ENCODE measurements at regions not wholly inside any gene's neighbourhood (a gene's known extent, or its start where the extent isn't known, plus 50 kb on each side); places are given as distances from the start of the nearest gene placed in this dataset.
"Not testable (repeated sequence)": the region's sequence is repeated elsewhere in the genome, so short reads cannot be mapped to it uniquely, and the experiment has no call there.

- DNase-seq (ENCODE audit: low read depth): no peak
Observed at GRCh38 chr5:2569774-2570542, 181.5 kb downstream of the IRX2 start.

GRCh38 chr5:2569176-2569575 is 182.3 kb downstream of the IRX2 start:
- DNase-seq (ENCODE audit: low read depth): no peak

DNA sequence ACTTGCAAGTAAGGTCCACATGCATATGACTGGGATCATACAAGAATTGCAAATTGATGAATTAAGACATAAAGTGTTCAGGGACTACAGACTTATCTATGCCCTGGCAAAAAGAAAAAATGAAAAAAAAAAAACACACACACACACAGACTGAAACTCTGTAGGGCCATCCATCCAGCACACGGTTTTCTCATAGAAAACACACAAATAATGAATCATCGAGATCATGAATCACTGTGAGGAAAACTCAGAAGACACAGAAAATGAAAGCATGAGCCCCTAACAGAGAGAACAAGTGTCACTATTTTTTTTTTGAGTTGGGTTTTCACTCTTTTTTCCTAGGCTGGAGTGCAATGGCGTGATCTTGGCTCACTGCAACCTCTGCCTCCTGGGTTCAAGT is 185.2 kb downstream of the IRX2 start:
- DNase-seq (ENCODE audit: low read depth): no peak

GRCh38 chr5:2565147-2565546 is 186.3 kb downstream of the IRX2 start:
- DNase-seq (ENCODE audit: low read depth): no peak

DNA sequence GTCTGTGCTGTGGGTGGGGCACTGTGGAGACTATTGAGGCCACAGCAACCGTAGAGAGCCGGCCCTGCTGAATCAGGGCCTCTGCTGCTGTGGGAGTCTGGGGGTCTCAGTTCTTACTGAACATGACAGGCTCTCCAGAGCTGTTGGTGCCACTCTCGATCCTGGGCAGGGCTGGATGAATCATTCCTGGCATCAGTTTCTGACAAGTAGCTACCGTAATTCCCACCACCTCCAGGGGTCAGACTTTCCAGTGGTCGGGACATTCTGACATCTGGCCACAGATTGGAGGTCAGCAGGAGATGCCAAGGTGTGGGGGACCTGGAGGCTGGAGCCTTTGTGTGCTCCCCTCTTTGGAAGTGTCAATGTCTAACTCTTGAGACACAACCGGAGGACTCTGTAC is 188.4 kb downstream of the IRX2 start:
- no peak for DNase-seq (ENCODE audit: low read depth)

GRCh38 chr5:2562036-2562435 is 189.4 kb downstream of the IRX2 start:
- no peak for DNase-seq (ENCODE audit: low read depth)

GRCh38 chr5:2560435-2560834 is 191.0 kb downstream of the IRX2 start:
- no peak for DNase-seq (ENCODE audit: low read depth)

GRCh38 chr5:2557435-2557834 is 194.0 kb downstream of the IRX2 start:
- no peak for DNase-seq (ENCODE audit: low read depth)

- DNase-seq (ENCODE audit: low read depth): no peak
Observed at GRCh38 chr5:2556375-2556966, 195.0 kb downstream of the IRX2 start.

GRCh38 chr5:2553611-2554010 is 197.9 kb downstream of the IRX2 start:
- no peak for DNase-seq (ENCODE audit: low read depth)

DNA sequence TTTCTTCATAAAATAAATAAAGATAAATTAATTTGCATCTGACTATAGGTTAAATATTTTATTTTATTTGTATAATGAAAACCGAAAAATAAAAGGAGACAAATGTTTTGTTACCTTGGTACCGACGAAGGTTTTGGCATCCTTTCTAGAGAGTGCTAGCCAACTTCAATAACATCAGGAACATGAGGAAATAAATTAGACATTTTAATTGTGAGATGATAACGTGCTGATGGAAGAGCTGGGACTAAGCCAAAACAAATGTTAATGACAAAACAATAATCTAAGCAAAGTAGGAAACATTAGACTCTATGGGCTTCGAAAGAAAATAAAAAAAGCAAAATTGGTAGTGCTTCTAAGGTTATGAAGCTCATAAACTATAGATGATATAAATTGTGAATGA is 201.0 kb downstream of the IRX2 start:
- no peak for DNase-seq (ENCODE audit: low read depth)

GRCh38 chr5:2549900-2550299 is 201.6 kb downstream of the IRX2 start:
- no peak for DNase-seq (ENCODE audit: low read depth)

DNA sequence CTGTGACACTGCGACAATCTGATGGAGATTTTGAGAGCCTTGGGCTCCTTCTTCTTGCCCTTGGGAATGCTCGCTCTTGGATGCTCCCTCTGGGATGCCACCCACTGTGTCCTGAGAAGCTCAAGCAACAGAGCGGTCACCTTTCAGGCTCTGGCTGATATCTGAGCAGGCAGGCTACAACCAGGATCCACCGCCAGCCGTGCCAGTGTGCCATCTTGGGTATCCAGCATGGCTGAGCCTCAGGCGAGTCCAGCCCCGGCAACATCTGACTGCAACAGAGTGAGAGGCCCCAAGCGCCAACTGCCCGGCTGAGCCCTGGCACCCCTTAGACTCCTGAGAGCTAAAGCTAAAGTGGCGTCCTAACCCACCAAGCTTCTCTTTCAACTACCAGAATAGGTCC is 202.1 kb downstream of the IRX2 start:
- DNase-seq (ENCODE audit: low read depth): no peak

- no peak for DNase-seq (ENCODE audit: low read depth)
Observed at GRCh38 chr5:2546938-2547337, 204.5 kb downstream of the IRX2 start.

GRCh38 chr5:2544003-2544402 is 207.5 kb downstream of the IRX2 start:
- no peak for DNase-seq (ENCODE audit: low read depth)

DNA sequence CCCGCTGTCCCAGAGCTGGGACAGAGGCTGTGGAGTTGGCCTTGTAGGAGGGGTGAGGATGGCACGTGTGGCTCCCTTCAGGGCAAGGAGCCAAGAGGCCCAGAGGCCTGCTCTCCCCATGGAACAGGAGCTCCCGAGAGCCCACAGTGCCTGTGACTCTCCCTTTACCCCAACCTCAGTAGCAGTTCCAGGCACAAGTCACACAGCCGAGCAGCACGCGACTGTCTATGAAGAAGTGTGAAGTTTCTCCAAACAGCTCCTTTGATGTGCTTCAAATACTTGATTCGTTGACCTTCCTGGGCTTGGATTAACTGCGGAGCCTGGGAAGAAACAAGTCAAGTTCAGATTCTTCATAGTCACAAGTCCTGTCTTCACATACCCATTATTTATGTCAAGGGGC is 208.7 kb downstream of the IRX2 start:
- no peak for DNase-seq (ENCODE audit: low read depth)

- no peak for DNase-seq (ENCODE audit: low read depth)
Observed at GRCh38 chr5:2542026-2542425, 209.5 kb downstream of the IRX2 start.

GRCh38 chr5:2538169-2538568 is 213.3 kb downstream of the IRX2 start:
- DNase-seq (ENCODE audit: low read depth): no peak

- DNase-seq (ENCODE audit: low read depth): no peak
Observed at GRCh38 chr5:2537378-2538145, 213.9 kb downstream of the IRX2 start.

GRCh38 chr5:2536632-2537377 is 214.7 kb downstream of the IRX2 start:
- DNase-seq (ENCODE audit: low read depth): no peak

DNA sequence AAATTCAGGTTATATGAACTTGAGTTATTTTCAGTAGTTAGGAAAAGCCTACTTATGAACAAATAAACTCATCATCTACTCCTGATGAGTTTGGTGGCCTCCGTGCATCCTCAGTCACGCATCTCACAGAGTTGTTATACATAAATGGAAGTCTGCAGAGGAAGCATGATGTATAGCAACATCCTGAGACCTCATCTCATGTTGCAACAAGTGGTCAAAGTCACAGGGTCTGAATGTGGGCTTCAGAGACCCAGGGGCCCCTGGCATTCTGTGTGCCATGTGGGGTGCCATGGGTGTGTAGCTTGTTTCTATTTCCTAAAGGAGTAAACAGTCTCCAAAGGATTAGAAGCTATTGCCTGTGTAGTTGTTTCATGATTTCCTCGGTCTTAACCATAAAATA is 216.5 kb downstream of the IRX2 start:
- no peak for DNase-seq (ENCODE audit: low read depth)

DNA sequence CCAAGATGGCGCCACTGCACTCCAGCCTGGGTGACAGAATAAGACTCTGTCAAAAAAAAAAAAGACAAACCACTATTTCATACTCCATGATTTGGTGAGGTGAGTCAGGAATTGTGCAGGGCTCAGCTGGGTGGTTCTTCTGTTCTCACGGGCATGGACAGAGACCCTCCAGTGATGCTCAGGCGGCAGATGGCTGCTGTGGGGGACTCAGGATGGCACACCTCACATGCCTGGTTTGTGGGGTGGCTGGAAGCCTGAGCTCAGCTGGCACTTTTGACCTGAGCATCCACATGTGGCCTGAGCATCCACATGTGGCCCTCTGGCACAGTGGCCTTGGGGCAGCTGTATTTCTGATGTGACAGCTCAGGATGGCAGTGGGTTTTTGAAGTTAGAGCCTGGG is 217.2 kb downstream of the IRX2 start:
- DNase-seq (ENCODE audit: low read depth): no peak

- not testable (repeated sequence) for DNase-seq (ENCODE audit: low read depth)
Observed at GRCh38 chr5:2533848-2534247, 217.6 kb downstream of the IRX2 start.
